Brain microvascular endothelial cell (primary cell): ENCODE measurements at regions not wholly inside any gene's neighbourhood (a gene's known extent, or its start where the extent isn't known, plus 50 kb on each side); places are given as distances from the start of the nearest gene placed in this dataset.

ENCODE experiments used
- DNase-seq: peaks from one replicate; pipeline ENCODE4 v3.0.0-alpha.2; 2020
- H3K27ac ChIP-seq: fragments of 250-450 bp; sonication (Bioruptor Pico); 2 replicates; pipeline ENCODE4 v1.5.1; 2020; ENCODE audit warnings: mild to moderate bottlenecking, moderate library complexity
- H3K27me3 ChIP-seq: fragments of 250-450 bp; sonication (Bioruptor Pico); replicated peaks from 2 replicates; pipeline ENCODE4 v1.5.1; 2020; ENCODE audit warnings: mild to moderate bottlenecking
- H3K36me3 ChIP-seq: fragments of 250-450 bp; sonication (Bioruptor Pico); replicated peaks from 2 replicates; pipeline ENCODE4 v1.5.1; 2020; ENCODE audit warnings: mild to moderate bottlenecking
- H3K4me3 ChIP-seq: 2 replicates; pipeline ENCODE4 v1.5.1; 2011; ENCODE audit warnings: low read depth, mild to moderate bottlenecking, control low read depth, low read length, moderate library complexity
- in situ Hi-C: cut with HindIII; loops from 2 replicates; pipeline ENCODE4 v1.10.0; 2017; ENCODE audit warnings: low sequenced_read_pairs, low pct_ligation_motif_present
- TF ChIP-seq, protein P1 (sequence below): IDR thresholded peaks from 2 replicates; pipeline ENCODE4 v1.5.1; 2011; ENCODE audit warnings: low read depth, mild to moderate bottlenecking, moderate library complexity, low read length, control low read depth, inconsistent platforms; ENCODE audit errors: missing control alignments

DNA sequence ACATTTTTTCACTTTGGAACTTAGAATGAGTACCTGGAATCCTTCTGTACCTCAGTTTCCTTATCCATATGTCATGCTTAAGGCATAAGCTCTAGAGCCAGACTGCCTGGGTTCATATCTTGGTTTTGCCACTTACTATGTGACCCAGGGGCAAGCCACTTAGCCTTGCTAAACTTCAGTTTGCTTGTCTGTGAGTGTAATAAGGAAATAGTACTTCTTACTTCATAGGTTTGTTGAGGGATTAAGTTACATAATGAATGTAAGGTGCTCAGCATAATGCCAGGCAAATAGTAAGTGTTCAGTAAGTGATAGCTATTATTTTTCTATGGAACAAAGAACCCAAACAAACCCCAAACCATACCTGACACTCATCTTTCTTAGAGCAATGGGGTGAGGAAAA lies 225.1 kb downstream of the BCAT1 start:
- Histone ChIP-seq H3K36me3 (no peaks in the 10 kb centered on the region), H3K4me3 (no peak overlapping the region), H3K27ac (no peak overlapping the region), H3K27me3 (no peaks in the 10 kb centered on the region)
- TF ChIP-seq, protein P1, sequence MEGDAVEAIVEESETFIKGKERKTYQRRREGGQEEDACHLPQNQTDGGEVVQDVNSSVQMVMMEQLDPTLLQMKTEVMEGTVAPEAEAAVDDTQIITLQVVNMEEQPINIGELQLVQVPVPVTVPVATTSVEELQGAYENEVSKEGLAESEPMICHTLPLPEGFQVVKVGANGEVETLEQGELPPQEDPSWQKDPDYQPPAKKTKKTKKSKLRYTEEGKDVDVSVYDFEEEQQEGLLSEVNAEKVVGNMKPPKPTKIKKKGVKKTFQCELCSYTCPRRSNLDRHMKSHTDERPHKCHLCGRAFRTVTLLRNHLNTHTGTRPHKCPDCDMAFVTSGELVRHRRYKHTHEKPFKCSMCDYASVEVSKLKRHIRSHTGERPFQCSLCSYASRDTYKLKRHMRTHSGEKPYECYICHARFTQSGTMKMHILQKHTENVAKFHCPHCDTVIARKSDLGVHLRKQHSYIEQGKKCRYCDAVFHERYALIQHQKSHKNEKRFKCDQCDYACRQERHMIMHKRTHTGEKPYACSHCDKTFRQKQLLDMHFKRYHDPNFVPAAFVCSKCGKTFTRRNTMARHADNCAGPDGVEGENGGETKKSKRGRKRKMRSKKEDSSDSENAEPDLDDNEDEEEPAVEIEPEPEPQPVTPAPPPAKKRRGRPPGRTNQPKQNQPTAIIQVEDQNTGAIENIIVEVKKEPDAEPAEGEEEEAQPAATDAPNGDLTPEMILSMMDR: no peak
- DNase-seq: no peak
- in situ Hi-C loops: no loop called here

DNA sequence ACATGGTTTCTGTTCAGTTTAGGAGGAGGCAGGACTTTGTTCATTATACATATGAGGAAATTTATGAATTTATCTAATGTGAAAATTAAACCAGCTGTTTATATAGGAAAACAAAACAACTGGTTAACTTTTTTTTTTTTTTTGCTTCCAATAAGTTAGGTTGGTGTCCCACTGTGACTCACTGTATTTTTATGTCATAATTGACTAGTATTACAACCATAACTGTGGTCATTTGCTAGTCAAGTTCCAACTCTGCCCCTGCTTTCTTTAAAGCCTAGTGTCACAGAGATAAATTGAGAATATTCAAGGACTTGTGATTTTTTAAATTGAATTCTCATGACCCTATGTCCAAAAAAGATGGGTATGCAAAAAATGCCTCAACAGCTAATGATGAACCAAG lies 227.7 kb downstream of the BCAT1 start:
- TF ChIP-seq, protein P1: no peak
- DNase-seq: no peak
- H3K36me3 ChIP-seq: no peaks in the 10 kb centered on the region
- no peak overlapping the region for H3K4me3 ChIP-seq
- no peaks in the 10 kb centered on the region for H3K27me3 ChIP-seq
- in situ Hi-C loops: no loop called here
- no peak overlapping the region for H3K27ac ChIP-seq

DNA sequence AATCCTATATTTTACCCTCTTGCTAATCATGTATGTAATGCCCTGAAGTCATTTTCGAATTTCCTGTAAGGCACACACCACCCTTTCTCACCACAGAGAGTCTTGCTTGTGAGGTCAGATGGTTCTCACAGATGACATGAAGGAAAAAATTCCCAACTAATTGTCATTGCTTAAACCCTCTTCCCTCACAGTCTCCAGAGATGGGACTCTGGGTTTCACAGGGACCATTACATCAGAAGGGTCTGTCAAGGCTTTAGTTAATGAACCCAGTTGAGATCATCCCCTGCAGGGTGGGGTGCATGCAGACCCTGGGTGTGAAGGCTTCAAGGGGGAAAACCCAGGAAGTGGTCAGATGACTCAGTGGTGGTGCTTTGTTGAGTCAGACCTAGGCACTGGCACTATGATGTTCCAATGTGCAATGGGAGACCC lies 229.6 kb downstream of the BCAT1 start:
- Histone ChIP-seq H3K27ac (peak overlapping the region; percentile 52), H3K36me3 (no peaks in the 10 kb centered on the region), H3K4me3 (no peak overlapping the region), H3K27me3 (no peaks in the 10 kb centered on the region)
- in situ Hi-C loops: no loop called here
- TF ChIP-seq, protein P1: no peak
- DNase-seq: peak; percentile 72

DNA sequence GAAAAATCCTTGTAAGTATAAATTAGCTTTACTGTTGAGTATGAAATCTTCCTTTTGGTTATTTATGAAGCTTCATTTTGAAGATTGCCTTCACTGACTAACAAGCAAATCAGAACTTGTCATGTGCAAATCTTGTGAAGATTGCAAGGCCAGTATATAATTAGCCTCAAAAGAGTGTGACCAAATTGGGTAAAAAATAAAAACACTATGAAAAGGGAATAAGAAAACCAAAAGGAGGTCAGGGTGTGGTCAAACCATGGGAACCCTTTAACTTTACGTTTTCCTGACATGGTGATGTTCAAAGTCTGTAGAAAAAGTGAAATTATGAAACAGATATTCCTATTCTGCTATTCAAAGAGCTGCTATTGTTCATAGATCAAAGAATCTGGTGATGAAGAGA lies 230.3 kb downstream of the BCAT1 start:
- TF ChIP-seq, protein P1: no peak
- no peak for DNase-seq
- no peak overlapping the region for H3K4me3 ChIP-seq
- no peaks in the 10 kb centered on the region for H3K36me3 ChIP-seq
- H3K27me3 ChIP-seq: no peaks in the 10 kb centered on the region
- in situ Hi-C loops: no loop called here
- H3K27ac ChIP-seq: no peak overlapping the region

DNA sequence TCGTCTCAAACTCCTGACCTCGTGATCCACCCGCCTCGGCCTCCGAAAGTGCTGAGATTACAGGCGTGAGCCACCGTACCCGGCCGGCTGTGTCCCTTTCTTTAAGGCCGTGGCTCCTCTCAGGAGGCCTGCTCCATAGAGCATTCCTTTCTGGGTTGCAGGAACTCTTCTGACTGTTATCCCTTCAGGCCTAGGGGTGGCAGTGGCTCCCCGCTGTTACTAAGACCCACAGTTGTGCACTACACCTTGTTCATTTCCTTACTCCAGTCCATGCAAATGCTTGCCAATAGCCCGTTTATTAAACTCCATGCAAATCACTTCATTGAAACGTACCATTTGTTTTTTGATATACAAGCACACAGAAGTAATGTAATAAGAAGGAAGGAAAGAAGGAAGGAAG lies 234.7 kb downstream of the BCAT1 start:
- in situ Hi-C loops: no loop called here
- TF ChIP-seq, protein P1: no peak
- no peaks in the 10 kb centered on the region for H3K36me3 ChIP-seq
- H3K27me3 ChIP-seq: no peaks in the 10 kb centered on the region
- H3K4me3 ChIP-seq: no peak overlapping the region
- no peak overlapping the region for H3K27ac ChIP-seq
- no peak for DNase-seq
